ENCODE measurements at regions not wholly inside any gene's neighbourhood (a gene's known extent, or its start where the extent isn't known, plus 50 kb on each side); places are given as distances from the start of the nearest gene placed in this dataset.
A peak's percentile ranks its signal among the peaks of the same experiment; 100 is the strongest.
"Not testable (repeated sequence)": the region's sequence is repeated elsewhere in the genome, so short reads cannot be mapped to it uniquely, and the experiment has no call there.

- Histone ChIP-seq H3K4me3 (replicated peaks; ENCODE audit: insufficient read depth, low read length) (peak overlapping the region; percentile 65), H3K27me3 (ENCODE audit: insufficient read depth, poor library complexity, severe bottlenecking) (peaks cover 3% of the 10 kb centered on the region), H3K27ac (replicated peaks) (no peak overlapping the region)
- DNase-seq (ENCODE audit: low read depth in 1 of 2, low spot score in 1 of 2): no peak
- TF ChIP-seq POLR2AphosphoS5 (IDR thresholded peaks at IDR 0.05; ENCODE audit: low read depth) (no peak), CTCF (IDR thresholded peaks at IDR 0.05; ENCODE audit: insufficient read depth, low read length) (no peak), SPI1 (IDR thresholded peaks at IDR 0.05; ENCODE audit: borderline replicate concordance, low read depth) (no peak), GABPA (IDR thresholded peaks at IDR 0.05; ENCODE audit: low read depth) (no peak), REST (IDR thresholded peaks at IDR 0.05; ENCODE audit: insufficient replicate concordance, low read depth) (no peak)
Observed at GRCh38 chr1:121518726-121519041, 333.9 kb downstream of the SRGAP2C start.

- H3K27ac ChIP-seq (replicated peaks): no peak overlapping the region
- no peak for TF ChIP-seq POLR2AphosphoS5 (IDR thresholded peaks at IDR 0.05; ENCODE audit: low read depth)
- no peak for TF ChIP-seq GABPA (IDR thresholded peaks at IDR 0.05; ENCODE audit: low read depth)
- no peak for TF ChIP-seq CTCF (IDR thresholded peaks at IDR 0.05; ENCODE audit: insufficient read depth, low read length)
- no peak for TF ChIP-seq SPI1 (IDR thresholded peaks at IDR 0.05; ENCODE audit: borderline replicate concordance, low read depth)
- TF ChIP-seq REST (IDR thresholded peaks at IDR 0.05; ENCODE audit: insufficient replicate concordance, low read depth): no peak
- peak overlapping the region; percentile 65 for H3K4me3 ChIP-seq (replicated peaks; ENCODE audit: insufficient read depth, low read length)
- H3K27me3 ChIP-seq (ENCODE audit: insufficient read depth, poor library complexity, severe bottlenecking): peaks cover 3% of the 10 kb centered on the region
- DNase-seq (ENCODE audit: low read depth in 1 of 2, low spot score in 1 of 2): peak; percentile 26 to 57
Observed at GRCh38 chr1:121519042-121519755, 334.4 kb downstream of the SRGAP2C start.

- H3K27ac ChIP-seq (replicated peaks); DNase-seq (ENCODE audit: low read depth in 1 of 2, low spot score in 1 of 2); H3K27me3 ChIP-seq (ENCODE audit: insufficient read depth, poor library complexity, severe bottlenecking): not testable (repeated sequence)
- H3K4me3 ChIP-seq (replicated peaks; ENCODE audit: insufficient read depth, low read length): peak overlapping the region; percentile 65
Observed at GRCh38 chr1:121519756-121520286, 335.0 kb downstream of the SRGAP2C start.

GRCh38 chr1:121522061-121522759 is 337.4 kb downstream of the SRGAP2C start:
- H3K27ac ChIP-seq (replicated peaks): no peak overlapping the region
- DNase-seq (ENCODE audit: low read depth in 1 of 2, low spot score in 1 of 2): no peak
- peaks cover 3% of the 10 kb centered on the region for H3K27me3 ChIP-seq (ENCODE audit: insufficient read depth, poor library complexity, severe bottlenecking)
- H3K4me3 ChIP-seq (replicated peaks; ENCODE audit: insufficient read depth, low read length): no peak overlapping the region
- no peak for TF ChIP-seq CTCF (IDR thresholded peaks at IDR 0.05; ENCODE audit: insufficient read depth, low read length)
- no peak for TF ChIP-seq REST (IDR thresholded peaks at IDR 0.05; ENCODE audit: insufficient replicate concordance, low read depth)
- no peak for TF ChIP-seq SPI1 (IDR thresholded peaks at IDR 0.05; ENCODE audit: borderline replicate concordance, low read depth)
- TF ChIP-seq GABPA (IDR thresholded peaks at IDR 0.05; ENCODE audit: low read depth): no peak
- no peak for TF ChIP-seq POLR2AphosphoS5 (IDR thresholded peaks at IDR 0.05; ENCODE audit: low read depth)

- not testable (repeated sequence) for H3K27me3 ChIP-seq (ENCODE audit: insufficient read depth, poor library complexity, severe bottlenecking); H3K4me3 ChIP-seq (replicated peaks; ENCODE audit: insufficient read depth, low read length); DNase-seq (ENCODE audit: low read depth in 1 of 2, low spot score in 1 of 2); H3K27ac ChIP-seq (replicated peaks)
Observed at GRCh38 chr1:121523112-121523511, 338.3 kb downstream of the SRGAP2C start.
